Astrocyte (in vitro differentiated cells and primary cell): ENCODE measurements at regions not wholly inside any gene's neighbourhood (a gene's known extent, or its start where the extent isn't known, plus 50 kb on each side); places are given as distances from the start of the nearest gene placed in this dataset.

Source experiments
- DNase-seq: peaks from one replicate; pipeline ENCODE4 v3.0.0-alpha.2; 2010; ENCODE audit warnings: low read depth
- FAIRE-seq: peaks from 2 replicates; lab custom pipeline; 2011; peaks lifted over from hg19 to GRCh38; lab: Jason Lieb, UNC
- H2AFZ ChIP-seq: 2 replicates; pipeline ENCODE4 v1.6.0; 2012; ENCODE audit warnings: low read depth, low read length, inconsistent platforms
- H3K27ac ChIP-seq: 2 replicates; pipeline ENCODE4 v1.5.1; 2011; ENCODE audit warnings: low read depth, low read length, inconsistent platforms
- H3K27me3 ChIP-seq: 2 replicates; pipeline ENCODE4 v1.6.0; 2011; ENCODE audit warnings: low read length, inconsistent platforms; ENCODE audit not compliant: insufficient read depth
- H3K36me3 ChIP-seq: 2 replicates; pipeline ENCODE4 v1.5.1; 2011; ENCODE audit warnings: low read length, inconsistent platforms; ENCODE audit not compliant: insufficient read depth
- H3K4me1 ChIP-seq: 2 replicates; pipeline ENCODE4 v1.5.1; 2011; ENCODE audit warnings: low read length, inconsistent platforms; ENCODE audit not compliant: insufficient read depth
- H3K4me2 ChIP-seq: 2 replicates; pipeline ENCODE4 v1.6.0; 2012; ENCODE audit warnings: low read length, inconsistent platforms
- H3K4me3 ChIP-seq: 2 replicates; pipeline ENCODE4 v1.5.1; 2011; ENCODE audit warnings: low read depth, mild to moderate bottlenecking, low read length, inconsistent platforms; ENCODE audit not compliant: insufficient read depth
- H3K79me2 ChIP-seq: 2 replicates; pipeline ENCODE4 v1.6.0; 2012; ENCODE audit warnings: mild to moderate bottlenecking, low read length, inconsistent platforms; ENCODE audit not compliant: insufficient read depth
- H3K9ac ChIP-seq: 2 replicates; pipeline ENCODE4 v1.6.0; 2012; ENCODE audit warnings: mild to moderate bottlenecking, low read length, inconsistent platforms
- H3K9me3 ChIP-seq: 2 replicates; pipeline ENCODE4 v1.5.1; 2012; ENCODE audit warnings: low read depth, mild to moderate bottlenecking, low read length, inconsistent platforms; ENCODE audit not compliant: insufficient read depth
- H4K20me1 ChIP-seq: 2 replicates; pipeline ENCODE4 v1.6.0; 2012; ENCODE audit warnings: low read length, inconsistent platforms; ENCODE audit not compliant: insufficient read depth
- H3K27ac Mint-ChIP-seq: one replicate; pipeline ENCODE4 v1.8.0; 2021; ENCODE audit warnings: mild to moderate bottlenecking, mixed read lengths; ENCODE audit not compliant: unreplicated experiment
- H3K27me3 Mint-ChIP-seq: one replicate; pipeline ENCODE4 v1.8.0; 2021; ENCODE audit warnings: low read depth, mixed read lengths; ENCODE audit not compliant: unreplicated experiment
- H3K36me3 Mint-ChIP-seq: one replicate; pipeline ENCODE4 v1.8.0; 2021; ENCODE audit warnings: low read depth, mixed read lengths; ENCODE audit not compliant: unreplicated experiment
- H3K4me1 Mint-ChIP-seq: one replicate; pipeline ENCODE4 v1.8.0; 2021; ENCODE audit warnings: low read depth, mixed read lengths; ENCODE audit not compliant: unreplicated experiment
- H3K4me3 Mint-ChIP-seq: one replicate; pipeline ENCODE4 v1.8.0; 2021; ENCODE audit warnings: mild to moderate bottlenecking, moderate library complexity, mixed read lengths; ENCODE audit not compliant: unreplicated experiment
- H3K9me3 Mint-ChIP-seq: one replicate; pipeline ENCODE4 v1.8.0; 2021; ENCODE audit warnings: mild to moderate bottlenecking, mixed read lengths; ENCODE audit not compliant: unreplicated experiment
- EZH2 ChIP-seq: IDR thresholded peaks from 2 replicates; pipeline ENCODE4 v1.6.1; 2012; ENCODE audit warnings: mild to moderate bottlenecking, low read length, inconsistent platforms; ENCODE audit not compliant: insufficient read depth
- TF ChIP-seq, protein P1 (sequence below): IDR thresholded peaks from 2 replicates; pipeline ENCODE4 v1.5.1; 2011; ENCODE audit warnings: low read depth, mild to moderate bottlenecking, inconsistent platforms, low read length, moderate library complexity; ENCODE audit not compliant: insufficient read depth

- H4K20me1 ChIP-seq, result no peaks in the 10 kb centered on the region
- H3K79me2 ChIP-seq, result no peaks in the 10 kb centered on the region
- no peak overlapping the region for H3K27ac ChIP-seq
- H2AFZ ChIP-seq, result no peak overlapping the region
- Mint-ChIP-seq H3K27me3 (no peaks in the 10 kb centered on the region), H3K9me3 (no peaks in the 10 kb centered on the region), H3K4me1 (peaks cover 5% of the 10 kb centered on the region), H3K36me3 (no peaks in the 10 kb centered on the region), H3K27ac (no peak overlapping the region), H3K4me3 (no peak overlapping the region)
- H3K9ac ChIP-seq, result no peak overlapping the region
- H3K9me3 ChIP-seq, result no peaks in the 10 kb centered on the region
- H3K36me3 ChIP-seq, result no peaks in the 10 kb centered on the region
- no peak for DNase-seq
- no peaks in the 10 kb centered on the region for H3K27me3 ChIP-seq
- no peak for FAIRE-seq
- no peak overlapping the region for H3K4me2 ChIP-seq
- H3K4me1 ChIP-seq, result peaks cover 2% of the 10 kb centered on the region
- TF ChIP-seq, protein P1, sequence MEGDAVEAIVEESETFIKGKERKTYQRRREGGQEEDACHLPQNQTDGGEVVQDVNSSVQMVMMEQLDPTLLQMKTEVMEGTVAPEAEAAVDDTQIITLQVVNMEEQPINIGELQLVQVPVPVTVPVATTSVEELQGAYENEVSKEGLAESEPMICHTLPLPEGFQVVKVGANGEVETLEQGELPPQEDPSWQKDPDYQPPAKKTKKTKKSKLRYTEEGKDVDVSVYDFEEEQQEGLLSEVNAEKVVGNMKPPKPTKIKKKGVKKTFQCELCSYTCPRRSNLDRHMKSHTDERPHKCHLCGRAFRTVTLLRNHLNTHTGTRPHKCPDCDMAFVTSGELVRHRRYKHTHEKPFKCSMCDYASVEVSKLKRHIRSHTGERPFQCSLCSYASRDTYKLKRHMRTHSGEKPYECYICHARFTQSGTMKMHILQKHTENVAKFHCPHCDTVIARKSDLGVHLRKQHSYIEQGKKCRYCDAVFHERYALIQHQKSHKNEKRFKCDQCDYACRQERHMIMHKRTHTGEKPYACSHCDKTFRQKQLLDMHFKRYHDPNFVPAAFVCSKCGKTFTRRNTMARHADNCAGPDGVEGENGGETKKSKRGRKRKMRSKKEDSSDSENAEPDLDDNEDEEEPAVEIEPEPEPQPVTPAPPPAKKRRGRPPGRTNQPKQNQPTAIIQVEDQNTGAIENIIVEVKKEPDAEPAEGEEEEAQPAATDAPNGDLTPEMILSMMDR, result no peak
- TF ChIP-seq EZH2, result no peak
- no peak overlapping the region for H3K4me3 ChIP-seq
Observed at GRCh38 chr5:87095787-87096186, 171.9 kb upstream of the RASA1 start.

DNA sequence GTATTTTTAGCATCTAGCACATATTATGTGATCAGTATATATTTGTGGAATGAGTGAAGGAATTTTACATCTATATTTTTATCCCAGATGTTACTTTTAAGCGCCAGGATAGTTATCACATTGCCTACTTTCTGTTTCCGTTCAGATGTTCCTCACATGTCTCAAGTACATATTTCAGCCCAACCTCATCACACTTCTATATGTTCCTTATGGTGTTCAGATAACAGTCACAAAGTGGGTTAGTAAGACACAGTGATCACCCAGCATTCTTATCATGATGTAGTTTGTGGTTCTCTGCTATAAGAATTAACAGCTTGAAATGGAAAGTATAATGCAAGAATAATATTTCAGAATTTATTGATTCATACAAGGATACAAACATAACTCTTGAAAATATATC is 170.0 kb upstream of the RASA1 start:
- H3K4me1 Mint-ChIP-seq, result peaks cover 5% of the 10 kb centered on the region

GRCh38 chr5:87099291-87099839 is 168.3 kb upstream of the RASA1 start:
- Histone ChIP-seq H2AFZ (no peak overlapping the region), H3K27me3 (no peaks in the 10 kb centered on the region), H3K79me2 (no peaks in the 10 kb centered on the region), H3K4me2 (no peak overlapping the region), H4K20me1 (no peaks in the 10 kb centered on the region), H3K27ac (no peak overlapping the region), H3K4me1 (peaks cover 2% of the 10 kb centered on the region), H3K4me3 (no peak overlapping the region), H3K9ac (no peak overlapping the region), H3K36me3 (no peaks in the 10 kb centered on the region), H3K9me3 (no peaks in the 10 kb centered on the region)
- no peaks in the 10 kb centered on the region for H3K9me3 Mint-ChIP-seq
- DNase-seq (peak; percentile 14), FAIRE-seq (no peak)
- H3K27me3 Mint-ChIP-seq, result no peaks in the 10 kb centered on the region
- TF ChIP-seq, protein P1, result no peak
- no peak for TF ChIP-seq EZH2
- H3K27ac Mint-ChIP-seq, result no peak overlapping the region
- H3K36me3 Mint-ChIP-seq, result no peaks in the 10 kb centered on the region
- peaks cover 5% of the 10 kb centered on the region for H3K4me1 Mint-ChIP-seq
- H3K4me3 Mint-ChIP-seq, result no peak overlapping the region

More for the DNA sequence above, 170.0 kb upstream of the RASA1 start:
- no peaks in the 10 kb centered on the region for H3K27me3 ChIP-seq
- TF ChIP-seq, protein P1, result no peak
- TF ChIP-seq EZH2, result no peak
- no peak overlapping the region for H2AFZ ChIP-seq
- no peaks in the 10 kb centered on the region for H4K20me1 ChIP-seq
- no peak overlapping the region for H3K27ac Mint-ChIP-seq
- no peak for DNase-seq
- no peak overlapping the region for H3K4me3 ChIP-seq
- H3K9ac ChIP-seq, result no peak overlapping the region
- peaks cover 2% of the 10 kb centered on the region for H3K4me1 ChIP-seq
- no peak overlapping the region for H3K27ac ChIP-seq
- no peak for FAIRE-seq
- no peaks in the 10 kb centered on the region for H3K9me3 Mint-ChIP-seq
- H3K79me2 ChIP-seq, result no peaks in the 10 kb centered on the region
- no peaks in the 10 kb centered on the region for H3K36me3 ChIP-seq
- no peaks in the 10 kb centered on the region for H3K9me3 ChIP-seq
- H3K4me3 Mint-ChIP-seq, result no peak overlapping the region
- H3K27me3 Mint-ChIP-seq, result no peaks in the 10 kb centered on the region
- H3K4me2 ChIP-seq, result no peak overlapping the region
- H3K36me3 Mint-ChIP-seq, result no peaks in the 10 kb centered on the region
